Upper lobe of right lung (tissue), 1 donor: ENCODE measurements at regions not wholly inside any gene's neighbourhood (a gene's known extent, or its start where the extent isn't known, plus 50 kb on each side); places are given as distances from the start of the nearest gene placed in this dataset.

Experiments
- ATAC-seq: fragments of 200-7000 bp; cut with Tn5 transposase; one replicate; pipeline ENCODE4 v1.9.1; 2020; ENCODE audit warnings: mild to moderate bottlenecking, moderate library complexity
- DNase-seq: peaks from one replicate; pipeline ENCODE4 v3.0.0-alpha.2; 2020
- H3K27ac ChIP-seq: fragments of 200-600 bp; one replicate; pipeline ENCODE4 v1.8.0; 2022
- H3K27me3 ChIP-seq: fragments of 200-600 bp; one replicate; pipeline ENCODE4 v1.8.0; 2022; ENCODE audit warnings: mild to moderate bottlenecking
- H3K36me3 ChIP-seq: fragments of 200-600 bp; one replicate; pipeline ENCODE4 v1.8.0; 2022
- H3K4me1 ChIP-seq: fragments of 200-600 bp; one replicate; pipeline ENCODE4 v1.8.0; 2022
- H3K4me3 ChIP-seq: fragments of 200-600 bp; one replicate; pipeline ENCODE4 v1.8.0; 2022; ENCODE audit warnings: mild to moderate bottlenecking
- H3K9me3 ChIP-seq: fragments of 200-600 bp; one replicate; pipeline ENCODE4 v1.8.0; 2022
- intact Hi-C: fragments of 100-400 bp; cut with DNase I; formaldehyde crosslinking; loops from one replicate; pipeline ENCODE4 v1.11.0; 2022
- TF ChIP-seq, protein P1 (sequence below): fragments of 200-600 bp; IDR thresholded peaks from one replicate; pipeline ENCODE4 v1.8.0; 2022; ENCODE audit warnings: antibody characterized with exemption
- donor health status: DM: no; HTN: yes; CAD: no; lungs with severe emphysema.

- no peaks in the 10 kb centered on the region for H3K36me3 ChIP-seq
- no peaks in the 10 kb centered on the region for H3K9me3 ChIP-seq
- TF ChIP-seq, protein P1, sequence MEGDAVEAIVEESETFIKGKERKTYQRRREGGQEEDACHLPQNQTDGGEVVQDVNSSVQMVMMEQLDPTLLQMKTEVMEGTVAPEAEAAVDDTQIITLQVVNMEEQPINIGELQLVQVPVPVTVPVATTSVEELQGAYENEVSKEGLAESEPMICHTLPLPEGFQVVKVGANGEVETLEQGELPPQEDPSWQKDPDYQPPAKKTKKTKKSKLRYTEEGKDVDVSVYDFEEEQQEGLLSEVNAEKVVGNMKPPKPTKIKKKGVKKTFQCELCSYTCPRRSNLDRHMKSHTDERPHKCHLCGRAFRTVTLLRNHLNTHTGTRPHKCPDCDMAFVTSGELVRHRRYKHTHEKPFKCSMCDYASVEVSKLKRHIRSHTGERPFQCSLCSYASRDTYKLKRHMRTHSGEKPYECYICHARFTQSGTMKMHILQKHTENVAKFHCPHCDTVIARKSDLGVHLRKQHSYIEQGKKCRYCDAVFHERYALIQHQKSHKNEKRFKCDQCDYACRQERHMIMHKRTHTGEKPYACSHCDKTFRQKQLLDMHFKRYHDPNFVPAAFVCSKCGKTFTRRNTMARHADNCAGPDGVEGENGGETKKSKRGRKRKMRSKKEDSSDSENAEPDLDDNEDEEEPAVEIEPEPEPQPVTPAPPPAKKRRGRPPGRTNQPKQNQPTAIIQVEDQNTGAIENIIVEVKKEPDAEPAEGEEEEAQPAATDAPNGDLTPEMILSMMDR = no peak
- H3K27me3 ChIP-seq = no peaks in the 10 kb centered on the region
- no peak overlapping the region for H3K4me3 ChIP-seq
- no peak overlapping the region for H3K27ac ChIP-seq
- DNase-seq (no peak), ATAC-seq (peak; percentile 22)
- no peaks in the 10 kb centered on the region for H3K4me1 ChIP-seq
- intact Hi-C loops = no loop called here
Measured at GRCh38 chr9:38289866-38290245, 102.6 kb upstream of the ALDH1B1 start.

GRCh38 chr9:38289236-38289865, 103.2 kb upstream of the ALDH1B1 start:
- Histone ChIP-seq H3K27me3 (no peaks in the 10 kb centered on the region), H3K9me3 (no peaks in the 10 kb centered on the region), H3K4me3 (no peak overlapping the region), H3K36me3 (no peaks in the 10 kb centered on the region), H3K4me1 (no peaks in the 10 kb centered on the region), H3K27ac (no peak overlapping the region)
- intact Hi-C loops = no loop called here
- DNase-seq (no peak), ATAC-seq (no peak)
- TF ChIP-seq, protein P1 = no peak

DNA sequence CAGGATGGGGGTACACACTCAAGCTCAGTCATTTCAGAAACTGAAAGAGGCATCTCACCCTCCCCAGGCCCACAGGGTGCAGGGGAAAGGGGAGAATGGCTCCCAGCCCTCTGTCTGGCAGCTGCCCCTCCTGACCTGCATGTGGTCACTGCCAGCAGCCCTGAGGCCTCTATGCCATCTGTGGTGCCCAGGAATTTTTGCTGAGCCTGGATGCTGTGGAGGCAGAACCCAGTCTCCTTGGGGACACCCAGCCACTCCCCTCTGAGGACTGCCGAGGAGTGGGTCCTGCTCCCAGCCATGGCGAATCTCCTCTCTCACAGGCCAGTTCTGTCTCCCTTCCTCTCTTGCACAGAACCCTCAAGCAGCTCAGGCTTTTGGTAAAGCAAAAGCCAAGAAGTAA, 104.0 kb upstream of the ALDH1B1 start:
- DNase-seq (no peak), ATAC-seq (no peak)
- H3K27me3 ChIP-seq = no peaks in the 10 kb centered on the region
- TF ChIP-seq, protein P1 = no peak
- H3K27ac ChIP-seq = no peak overlapping the region
- H3K4me3 ChIP-seq = no peak overlapping the region
- intact Hi-C loops = no loop called here
- H3K36me3 ChIP-seq = no peaks in the 10 kb centered on the region
- H3K4me1 ChIP-seq = no peaks in the 10 kb centered on the region
- H3K9me3 ChIP-seq = no peaks in the 10 kb centered on the region

GRCh38 chr9:38287420-38287985, 105.0 kb upstream of the ALDH1B1 start:
- intact Hi-C loops = no loop called here
- TF ChIP-seq, protein P1 = no peak
- no peaks in the 10 kb centered on the region for H3K9me3 ChIP-seq
- H3K27me3 ChIP-seq = no peaks in the 10 kb centered on the region
- H3K27ac ChIP-seq = no peak overlapping the region
- no peaks in the 10 kb centered on the region for H3K36me3 ChIP-seq
- DNase-seq (no peak), ATAC-seq (no peak)
- H3K4me1 ChIP-seq = no peaks in the 10 kb centered on the region
- no peak overlapping the region for H3K4me3 ChIP-seq

GRCh38 chr9:38286766-38287165, 105.7 kb upstream of the ALDH1B1 start:
- intact Hi-C loops = no loop called here
- TF ChIP-seq, protein P1 = no peak

More at GRCh38 chr9:38286766-38287165, 105.7 kb upstream of the ALDH1B1 start:
- H3K4me3 ChIP-seq = no peak overlapping the region
- H3K4me1 ChIP-seq = no peaks in the 10 kb centered on the region
- H3K36me3 ChIP-seq = no peaks in the 10 kb centered on the region
- DNase-seq (no peak), ATAC-seq (no peak)
- H3K27me3 ChIP-seq = no peaks in the 10 kb centered on the region
- no peak overlapping the region for H3K27ac ChIP-seq
- no peaks in the 10 kb centered on the region for H3K9me3 ChIP-seq
